Forelimb muscle (tissue), 1 donor: ENCODE measurements at regions not wholly inside any gene's neighbourhood (a gene's known extent, or its start where the extent isn't known, plus 50 kb on each side); places are given as distances from the start of the nearest gene placed in this dataset.
"Not testable (repeated sequence)": the region's sequence is repeated elsewhere in the genome, so short reads cannot be mapped to it uniquely, and the experiment has no call there.

Experiments
- DNase-seq: peaks from one replicate; pipeline ENCODE4 v3.0.0-alpha.2; 2013; ENCODE audit warnings: low read depth

GRCh38 chr10:76616666-76617065 lies 1020.9 kb downstream of the KCNMA1 start:
- not testable (repeated sequence) for DNase-seq

GRCh38 chr10:76615049-76615448 lies 1022.6 kb downstream of the KCNMA1 start:
- DNase-seq = no peak
